Neural progenitor cell (in vitro differentiated cells): ENCODE measurements at regions not wholly inside any gene's neighbourhood (a gene's known extent, or its start where the extent isn't known, plus 50 kb on each side); places are given as distances from the start of the nearest gene placed in this dataset.

Experiments
- EZH2 ChIP-seq: fragments of 200-600 bp; sonication (generic); IDR thresholded peaks from 2 replicates; pipeline ENCODE4 v1.6.1; 2017; ENCODE audit warnings: antibody characterized with exemption, mild to moderate bottlenecking, moderate library complexity
- EZH2phosphoT487 ChIP-seq: fragments of 200-600 bp; sonication (generic); IDR thresholded peaks from 2 replicates; pipeline ENCODE4 v1.6.1; 2017; ENCODE audit warnings: antibody characterized with exemption
- TF ChIP-seq, protein P1 (sequence below): fragments of 200-600 bp; sonication (generic); IDR thresholded peaks from 2 replicates; pipeline ENCODE4 v1.5.1; 2017; ENCODE audit warnings: antibody characterized with exemption, mild to moderate bottlenecking

DNA sequence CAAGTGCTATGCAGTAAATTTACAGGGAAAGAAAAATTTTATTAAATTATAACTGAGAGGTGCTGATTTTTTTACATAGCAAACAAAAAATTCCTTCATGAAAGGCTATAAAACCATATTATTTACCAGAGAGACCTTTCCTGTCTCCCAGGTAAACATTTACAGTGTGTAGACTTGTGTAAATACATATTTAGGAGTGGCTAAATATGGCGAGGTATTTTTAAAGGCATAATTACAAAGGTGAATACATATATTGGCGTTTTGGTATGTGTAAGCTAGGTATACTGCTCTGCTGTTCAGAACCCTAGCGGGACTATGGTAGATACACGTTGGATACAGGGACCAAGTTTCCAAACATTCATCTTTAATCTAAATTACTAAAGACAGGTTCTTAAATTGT is 170.6 kb upstream of the MEF2C start:
- TF ChIP-seq, protein P1, sequence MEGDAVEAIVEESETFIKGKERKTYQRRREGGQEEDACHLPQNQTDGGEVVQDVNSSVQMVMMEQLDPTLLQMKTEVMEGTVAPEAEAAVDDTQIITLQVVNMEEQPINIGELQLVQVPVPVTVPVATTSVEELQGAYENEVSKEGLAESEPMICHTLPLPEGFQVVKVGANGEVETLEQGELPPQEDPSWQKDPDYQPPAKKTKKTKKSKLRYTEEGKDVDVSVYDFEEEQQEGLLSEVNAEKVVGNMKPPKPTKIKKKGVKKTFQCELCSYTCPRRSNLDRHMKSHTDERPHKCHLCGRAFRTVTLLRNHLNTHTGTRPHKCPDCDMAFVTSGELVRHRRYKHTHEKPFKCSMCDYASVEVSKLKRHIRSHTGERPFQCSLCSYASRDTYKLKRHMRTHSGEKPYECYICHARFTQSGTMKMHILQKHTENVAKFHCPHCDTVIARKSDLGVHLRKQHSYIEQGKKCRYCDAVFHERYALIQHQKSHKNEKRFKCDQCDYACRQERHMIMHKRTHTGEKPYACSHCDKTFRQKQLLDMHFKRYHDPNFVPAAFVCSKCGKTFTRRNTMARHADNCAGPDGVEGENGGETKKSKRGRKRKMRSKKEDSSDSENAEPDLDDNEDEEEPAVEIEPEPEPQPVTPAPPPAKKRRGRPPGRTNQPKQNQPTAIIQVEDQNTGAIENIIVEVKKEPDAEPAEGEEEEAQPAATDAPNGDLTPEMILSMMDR = no peak
- no peak for TF ChIP-seq EZH2phosphoT487
- TF ChIP-seq EZH2 = no peak
